GM13977 (cell line): ENCODE measurements at regions not wholly inside any gene's neighbourhood (a gene's known extent, or its start where the extent isn't known, plus 50 kb on each side); places are given as distances from the start of the nearest gene placed in this dataset.

Experiments used
- DNase-seq: peaks from one replicate; pipeline ENCODE4 v3.0.0; 2012; ENCODE audit warnings: low spot score
- in situ Hi-C: fragments of 300-500 bp; cut with MboI; formaldehyde crosslinking; loops from one replicate; pipeline ENCODE4 v1.12.0; 2022; ENCODE audit warnings: low sequenced_read_pairs, low pct_unique_long_range_greater_than_20kb, mixed read lengths, inconsistent platforms; ENCODE audit not compliant: unreplicated experiment
- TF ChIP-seq, protein P1 (sequence below): IDR thresholded peaks from 2 replicates; pipeline ENCODE4 v1.5.1; 2012; ENCODE audit warnings: mild to moderate bottlenecking, control low read depth; ENCODE audit not compliant: insufficient read depth; ENCODE audit errors: extremely low read depth, missing control alignments

- DNase-seq: no peak
- in situ Hi-C loops: no loop called here
- TF ChIP-seq, protein P1, sequence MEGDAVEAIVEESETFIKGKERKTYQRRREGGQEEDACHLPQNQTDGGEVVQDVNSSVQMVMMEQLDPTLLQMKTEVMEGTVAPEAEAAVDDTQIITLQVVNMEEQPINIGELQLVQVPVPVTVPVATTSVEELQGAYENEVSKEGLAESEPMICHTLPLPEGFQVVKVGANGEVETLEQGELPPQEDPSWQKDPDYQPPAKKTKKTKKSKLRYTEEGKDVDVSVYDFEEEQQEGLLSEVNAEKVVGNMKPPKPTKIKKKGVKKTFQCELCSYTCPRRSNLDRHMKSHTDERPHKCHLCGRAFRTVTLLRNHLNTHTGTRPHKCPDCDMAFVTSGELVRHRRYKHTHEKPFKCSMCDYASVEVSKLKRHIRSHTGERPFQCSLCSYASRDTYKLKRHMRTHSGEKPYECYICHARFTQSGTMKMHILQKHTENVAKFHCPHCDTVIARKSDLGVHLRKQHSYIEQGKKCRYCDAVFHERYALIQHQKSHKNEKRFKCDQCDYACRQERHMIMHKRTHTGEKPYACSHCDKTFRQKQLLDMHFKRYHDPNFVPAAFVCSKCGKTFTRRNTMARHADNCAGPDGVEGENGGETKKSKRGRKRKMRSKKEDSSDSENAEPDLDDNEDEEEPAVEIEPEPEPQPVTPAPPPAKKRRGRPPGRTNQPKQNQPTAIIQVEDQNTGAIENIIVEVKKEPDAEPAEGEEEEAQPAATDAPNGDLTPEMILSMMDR: no peak
Observed at GRCh38 chr18:10139783-10140410, 226.1 kb downstream of the VAPA start.

- in situ Hi-C loops: no loop called here
- DNase-seq: no peak
- TF ChIP-seq, protein P1: no peak
Observed at GRCh38 chr18:10140461-10141282, 226.9 kb downstream of the VAPA start.

- in situ Hi-C loops: no loop called here
- TF ChIP-seq, protein P1: no peak
- DNase-seq: no peak
Observed at GRCh38 chr18:10141559-10141958, 227.7 kb downstream of the VAPA start.

DNA sequence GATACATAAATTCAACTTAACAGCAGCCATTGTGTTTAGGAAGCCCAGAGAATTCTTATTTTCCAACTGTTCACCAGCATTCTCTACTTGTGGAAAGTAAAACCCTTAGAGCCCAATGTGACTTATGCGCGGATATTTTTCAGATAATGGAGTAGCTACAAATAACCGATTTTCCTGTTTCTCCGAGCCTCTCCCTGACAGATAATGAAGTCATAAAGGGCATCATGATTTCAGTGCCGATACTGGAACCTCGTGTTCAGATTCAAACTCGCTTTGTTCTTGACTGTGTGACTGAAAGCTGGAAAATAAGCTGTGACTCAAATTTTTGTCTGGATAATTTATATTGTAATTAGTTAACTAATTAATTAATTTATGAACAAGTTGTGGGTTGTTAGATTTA is 228.2 kb downstream of the VAPA start:
- TF ChIP-seq, protein P1: no peak
- no peak for DNase-seq
- in situ Hi-C loops: no loop called here

GRCh38 chr18:10142496-10143160 is 228.8 kb downstream of the VAPA start:
- no peak for DNase-seq
- TF ChIP-seq, protein P1: no peak
- in situ Hi-C loops: no loop called here

- in situ Hi-C loops: no loop called here
- TF ChIP-seq, protein P1: no peak
Observed at GRCh38 chr18:10143596-10143995, 229.8 kb downstream of the VAPA start.

More at GRCh38 chr18:10143596-10143995, 229.8 kb downstream of the VAPA start:
- no peak for DNase-seq
